HG03457 (cell line): ENCODE measurements at regions not wholly inside any gene's neighbourhood (a gene's known extent, or its start where the extent isn't known, plus 50 kb on each side); places are given as distances from the start of the nearest gene placed in this dataset.

Experiments used
- ATAC-seq: cut with Tn5 transposase; IDR thresholded peaks from one replicate; pipeline ENCODE4 v1.9.1; 2021; ENCODE audit warnings: moderate number of reproducible peaks; ENCODE audit not compliant: unreplicated experiment

GRCh38 chr9:89805571-89806292 lies 200.9 kb downstream of the GADD45G start:
- ATAC-seq, result no peak

DNA sequence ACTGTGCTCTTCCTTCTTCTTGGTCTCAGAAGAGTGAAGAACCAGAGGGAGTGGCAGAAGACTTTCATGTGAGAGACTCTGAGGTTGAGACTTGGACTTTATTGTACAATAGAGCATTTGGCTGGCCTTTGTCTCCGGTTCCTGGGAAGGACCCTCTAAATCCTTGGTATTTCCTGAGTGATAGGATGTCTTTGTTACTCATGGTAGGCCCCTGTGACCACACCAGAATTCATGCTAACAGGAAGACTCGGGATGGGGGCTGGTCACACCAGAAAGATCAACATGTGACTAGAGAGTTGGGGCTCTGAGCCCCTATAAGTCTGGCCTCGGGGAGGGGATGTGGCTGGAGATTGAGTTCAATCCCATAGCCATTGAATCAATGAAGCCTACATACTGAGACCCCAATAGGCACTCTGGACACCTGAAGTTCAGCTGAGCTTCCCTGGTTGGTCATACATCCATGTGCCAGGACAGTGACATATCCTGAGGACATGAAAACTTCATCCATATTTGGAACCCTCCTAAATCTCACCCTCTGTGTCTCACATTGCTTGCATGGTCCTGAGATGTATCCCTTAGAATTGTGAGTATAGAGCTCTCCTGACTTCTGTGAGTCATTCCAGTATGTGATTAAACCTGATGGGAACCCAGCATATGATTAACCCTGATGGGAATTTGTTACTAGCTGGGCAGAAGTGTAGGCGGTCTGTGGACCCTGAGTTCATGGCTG lies 201.7 kb downstream of the GADD45G start:
- no peak for ATAC-seq

GRCh38 chr9:89807101-89807395 lies 202.2 kb downstream of the GADD45G start:
- ATAC-seq, result no peak

DNA sequence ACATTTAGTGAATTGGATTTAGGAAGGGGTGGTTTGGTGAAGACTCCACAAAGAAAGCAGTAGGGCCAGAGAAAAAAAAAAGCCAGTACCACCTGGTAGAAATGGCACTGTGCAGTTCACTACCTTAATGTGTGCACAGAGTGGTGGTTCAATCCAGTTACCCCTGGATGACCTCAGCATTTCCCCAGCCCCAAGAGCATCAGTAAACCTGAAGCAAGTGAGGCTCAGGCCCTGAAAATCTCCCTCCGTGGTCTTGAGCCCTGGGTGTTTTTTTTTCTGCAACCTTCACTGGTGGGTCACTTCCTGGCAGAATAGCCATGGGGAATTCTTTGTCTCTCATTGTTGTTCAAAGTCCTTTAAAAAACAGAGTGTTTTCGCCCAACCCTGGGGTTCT lies 202.9 kb downstream of the GADD45G start:
- no peak for ATAC-seq

- no peak for ATAC-seq
These were observed 203.4 kb downstream of the GADD45G start for GRCh38 chr9:89808076-89808755.

- no peak for ATAC-seq
These were observed 204.0 kb downstream of the GADD45G start for GRCh38 chr9:89808756-89809181.

GRCh38 chr9:89810431-89810830 lies 205.6 kb downstream of the GADD45G start:
- ATAC-seq, result no peak

- no peak for ATAC-seq
These were observed 206.5 kb downstream of the GADD45G start for GRCh38 chr9:89811356-89811755.

- no peak for ATAC-seq
These were observed 207.2 kb downstream of the GADD45G start for GRCh38 chr9:89811886-89812450.

DNA sequence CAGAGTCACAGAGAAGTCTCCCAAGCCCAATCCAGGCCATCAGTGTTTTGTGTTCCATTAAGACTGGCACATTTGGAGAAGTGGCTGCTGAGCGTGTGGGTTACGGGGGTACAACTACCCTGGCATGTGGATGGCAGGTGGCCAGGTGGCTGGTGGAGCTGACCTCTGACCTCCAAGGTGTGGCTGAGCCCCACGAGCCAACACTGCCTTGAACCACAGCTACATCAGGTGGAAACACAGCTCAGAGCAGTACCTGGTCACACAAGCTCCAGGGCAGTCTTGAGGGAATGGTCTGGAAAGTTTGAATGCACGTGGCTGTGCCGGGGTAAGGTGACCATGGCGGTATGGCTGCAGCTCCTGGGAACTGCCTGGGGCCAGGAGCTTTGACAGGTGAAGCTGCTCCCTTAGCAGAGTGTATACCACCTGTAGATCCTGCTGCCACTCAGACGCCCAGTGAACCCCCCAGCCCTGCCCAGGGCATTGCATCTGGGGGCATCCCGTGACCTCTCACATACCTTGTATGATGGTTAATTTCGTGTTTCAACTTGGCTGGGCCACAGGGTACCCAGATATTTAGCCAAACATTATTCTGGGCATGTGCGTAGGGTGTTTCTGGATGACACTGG lies 207.9 kb downstream of the GADD45G start:
- no peak for ATAC-seq

- no peak for ATAC-seq
These were observed 208.7 kb downstream of the GADD45G start for GRCh38 chr9:89813482-89813881.

DNA sequence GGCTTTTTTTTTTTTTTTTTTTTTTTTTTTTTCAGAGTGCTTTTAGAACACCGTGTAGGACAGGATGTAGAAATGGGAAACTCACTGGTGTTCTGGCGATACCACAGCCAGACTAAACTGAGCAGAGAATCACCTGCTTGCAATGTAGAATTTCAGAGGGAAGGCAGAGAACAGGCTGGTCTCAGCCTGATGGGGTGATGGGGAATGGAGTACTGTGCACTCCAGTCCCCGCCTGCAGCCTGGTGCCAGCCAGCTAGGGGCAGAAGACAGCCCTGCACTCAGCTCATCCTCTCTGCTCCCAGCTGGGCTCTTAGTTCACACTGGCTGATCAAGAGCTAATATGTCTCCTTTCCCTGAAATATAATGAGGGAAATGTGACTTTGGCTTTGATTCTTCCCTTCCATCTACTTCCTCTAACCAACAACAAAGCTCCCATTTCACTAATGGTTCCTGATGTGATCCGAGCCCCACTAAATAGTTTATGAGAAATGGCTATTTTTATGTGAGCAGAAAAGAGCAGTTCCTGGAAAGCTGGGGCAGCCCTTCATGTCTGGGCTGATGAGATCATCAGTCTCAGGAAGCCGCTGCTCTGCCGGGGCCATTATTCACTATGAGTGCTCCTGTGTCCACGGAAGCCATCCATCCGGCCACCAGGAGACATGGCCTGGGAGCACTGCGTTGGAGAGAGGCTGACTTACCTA lies 209.7 kb downstream of the GADD45G start:
- no peak for ATAC-seq

DNA sequence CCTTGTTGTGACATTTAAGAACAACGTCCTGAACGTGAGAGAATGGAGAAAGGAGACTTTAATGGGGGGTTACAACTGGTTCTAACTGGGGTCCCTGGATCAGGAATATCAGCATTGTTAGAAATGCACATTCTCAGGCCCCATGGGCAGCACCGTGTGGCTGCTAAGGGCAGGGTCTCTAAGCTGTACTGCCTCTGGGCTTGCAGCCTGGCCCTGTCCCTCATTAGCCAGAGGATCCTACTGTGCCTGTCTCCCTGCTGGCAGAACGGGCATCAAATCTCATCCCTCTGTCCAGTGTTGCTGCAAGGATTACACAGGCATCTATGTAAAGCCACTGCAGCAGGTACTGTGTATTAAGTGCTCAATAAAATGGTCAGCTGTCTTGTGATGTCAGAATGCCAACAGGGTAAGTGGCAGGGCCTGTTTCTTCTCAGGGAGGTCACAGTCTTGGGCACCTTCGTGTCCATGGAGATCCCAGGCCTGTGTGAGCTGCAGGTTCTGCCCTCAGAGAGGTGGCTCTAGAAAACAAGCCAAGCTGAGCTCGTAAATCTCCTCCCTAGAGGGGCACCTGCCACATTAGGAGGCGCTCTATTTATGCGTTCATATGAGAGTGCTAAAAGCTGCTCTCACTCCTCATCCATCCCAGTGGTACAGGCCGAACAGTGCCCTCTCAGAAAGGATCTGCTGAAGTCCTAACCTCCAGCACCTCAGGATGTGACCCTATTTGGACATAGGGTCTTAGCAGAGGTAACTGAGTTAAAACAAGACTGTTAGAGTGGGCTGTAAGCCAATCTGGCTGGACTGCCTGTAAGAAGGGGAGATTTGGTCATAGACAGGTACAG lies 210.5 kb downstream of the GADD45G start:
- ATAC-seq, result peak; percentile 42

GRCh38 chr9:89815903-89816573 lies 211.2 kb downstream of the GADD45G start:
- peak; percentile 86 for ATAC-seq

DNA sequence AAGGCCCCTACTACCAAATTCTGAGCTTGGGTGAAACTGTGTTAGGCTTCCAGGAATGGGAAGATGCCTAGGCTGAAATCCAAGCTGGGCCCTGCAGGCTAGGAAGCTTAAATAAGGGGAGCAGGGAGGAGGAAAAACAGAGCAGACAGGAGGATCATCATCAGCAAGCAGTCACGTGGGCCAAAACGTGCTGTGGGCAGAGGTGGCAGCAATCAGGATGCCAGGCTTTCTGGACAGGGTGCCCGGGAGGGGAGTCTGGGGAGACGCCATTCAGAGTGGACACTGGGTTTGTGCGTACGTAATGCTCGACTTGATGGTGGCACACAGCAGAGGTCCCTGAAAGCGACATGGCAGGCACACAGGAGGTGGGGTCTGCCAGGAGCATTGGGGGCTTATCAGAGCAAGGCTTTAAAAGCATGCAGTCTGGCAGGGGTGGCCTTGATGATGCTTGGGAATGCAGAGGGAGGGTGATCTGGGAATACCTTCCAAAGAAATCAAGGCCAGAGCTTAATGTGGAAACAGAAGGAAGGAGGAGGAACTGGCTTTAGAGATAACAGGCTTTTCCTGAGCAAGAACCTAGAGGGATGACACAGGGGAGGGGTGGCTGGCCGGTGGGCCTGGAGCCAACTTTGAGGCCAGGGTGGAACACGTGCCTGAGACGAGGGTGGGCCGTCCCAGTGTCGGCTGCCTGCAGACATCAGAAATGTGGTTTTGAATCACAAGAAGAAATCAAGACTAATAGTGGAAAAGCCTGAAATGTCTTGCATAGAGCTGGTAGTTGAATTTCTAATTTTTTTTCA lies 212.5 kb downstream of the GADD45G start:
- no peak for ATAC-seq

DNA sequence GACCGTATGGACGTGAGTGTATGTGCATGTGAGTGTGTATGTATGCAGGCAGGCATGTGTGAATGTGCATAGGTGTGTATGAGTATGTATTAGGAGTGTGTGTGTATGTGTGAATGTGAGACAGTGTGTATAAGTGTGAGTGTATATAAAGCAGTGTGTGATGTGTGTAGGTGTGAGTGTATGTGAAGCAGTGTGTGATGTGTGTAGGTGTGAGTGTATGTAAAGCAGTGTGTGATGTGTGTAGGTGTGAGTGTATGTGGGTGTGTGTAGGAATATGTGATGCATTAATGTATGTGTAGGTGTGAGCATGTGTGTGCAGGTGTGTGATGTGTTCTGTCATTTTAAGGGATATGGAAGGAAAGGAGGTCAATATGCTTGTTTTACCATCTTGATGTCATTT lies 215.5 kb downstream of the GADD45G start:
- no peak for ATAC-seq

- no peak for ATAC-seq
These were observed 216.3 kb downstream of the GADD45G start for GRCh38 chr9:89821081-89821480.

DNA sequence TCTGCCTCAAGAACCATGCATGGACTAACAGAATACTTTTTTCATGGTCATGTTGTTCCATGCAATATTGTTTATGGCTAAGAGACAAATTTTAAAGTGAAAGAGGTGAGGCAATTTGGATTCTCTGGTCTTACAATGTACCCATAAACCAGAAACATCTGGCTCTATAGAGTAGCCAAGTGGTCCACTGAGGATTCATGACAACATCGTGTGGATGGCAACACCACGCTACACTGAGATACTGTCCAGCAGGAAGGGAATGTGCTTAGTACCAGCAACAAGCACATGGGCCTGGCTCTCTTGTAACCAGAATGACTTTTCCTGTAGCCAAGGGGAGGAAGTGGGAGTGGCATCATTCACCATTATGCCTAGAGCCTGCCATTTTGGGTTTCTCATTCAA lies 218.2 kb downstream of the GADD45G start:
- ATAC-seq, result no peak
